CMK (cell line): ENCODE measurements at regions not wholly inside any gene's neighbourhood (a gene's known extent, or its start where the extent isn't known, plus 50 kb on each side); places are given as distances from the start of the nearest gene placed in this dataset.
A peak's percentile ranks its signal among the peaks of the same experiment; 100 is the strongest.

ENCODE experiments used
- DNase-seq: peaks from one replicate; pipeline ENCODE4 v3.0.0-alpha.2; 2010; ENCODE audit warnings: low read depth

- no peak for DNase-seq
Observed at GRCh38 chr15:79185199-79185598, 94.6 kb upstream of the RASGRF1 start.

DNA sequence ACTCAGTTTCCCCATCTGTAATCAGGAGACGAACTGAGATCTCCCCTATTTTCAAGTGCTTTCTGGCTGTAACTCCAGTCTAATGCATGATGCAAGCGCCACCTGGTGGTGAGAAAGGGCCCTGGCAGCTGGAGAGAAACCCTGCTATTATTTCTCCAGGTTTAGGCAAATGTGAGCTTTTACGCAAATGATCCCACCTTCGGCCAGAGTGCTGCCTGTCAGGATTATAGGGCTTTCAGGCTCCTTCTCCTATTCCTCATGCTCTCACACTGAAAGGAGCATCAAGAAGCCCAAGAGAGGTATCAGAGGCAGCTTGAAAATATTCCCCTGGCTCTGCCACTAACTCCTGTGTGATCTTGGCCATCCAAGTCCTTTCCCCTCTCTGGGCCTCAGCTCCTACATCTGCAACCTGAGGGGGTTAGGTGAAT is 93.9 kb upstream of the RASGRF1 start:
- DNase-seq = peak; percentile 22

GRCh38 chr15:79180318-79180717 is 89.7 kb upstream of the RASGRF1 start:
- no peak for DNase-seq

DNA sequence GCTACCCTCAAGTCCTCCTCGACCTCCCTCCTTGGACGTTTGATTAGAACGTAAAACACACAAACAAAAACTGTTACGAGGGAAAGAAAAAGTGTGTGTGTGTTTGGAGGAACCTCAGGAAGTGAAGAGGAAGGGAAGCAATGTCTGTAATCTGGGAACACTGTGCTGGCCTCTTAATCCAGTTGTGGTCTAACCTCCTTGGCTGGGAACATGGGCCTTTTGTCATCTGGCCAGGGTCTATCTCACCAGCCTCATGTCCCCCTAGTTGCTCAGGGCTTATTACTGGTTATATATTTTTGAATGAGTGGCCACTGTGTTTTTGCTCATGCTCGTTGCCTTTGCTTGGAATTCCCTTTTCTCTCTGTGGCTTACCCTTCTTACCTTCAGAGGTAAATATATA is 89.0 kb upstream of the RASGRF1 start:
- no peak for DNase-seq

DNA sequence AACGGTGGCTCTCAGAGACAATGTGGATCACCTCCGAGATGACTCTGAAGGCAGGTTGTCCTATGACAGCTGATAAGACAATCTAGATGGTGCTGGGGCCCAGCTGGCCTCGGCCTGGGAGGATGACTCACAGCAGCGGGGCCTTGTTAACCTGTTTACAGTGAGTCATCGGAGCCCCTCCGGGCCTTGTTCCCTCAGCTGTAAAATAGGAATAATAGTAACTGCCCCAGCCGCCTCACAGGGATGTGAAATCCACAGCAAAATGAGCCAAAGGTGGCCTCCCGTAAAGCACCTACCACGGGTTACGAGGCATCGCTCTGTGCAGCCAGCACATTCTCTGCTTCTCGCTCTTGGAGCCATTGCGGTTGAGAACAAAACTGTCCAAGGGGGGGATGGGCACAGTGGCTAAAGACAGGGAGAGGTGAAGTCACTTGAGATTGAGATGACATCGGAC is 88.6 kb upstream of the RASGRF1 start:
- DNase-seq = no peak

GRCh38 chr15:79178594-79178993 is 88.0 kb upstream of the RASGRF1 start:
- no peak for DNase-seq

GRCh38 chr15:79176151-79176550 is 85.6 kb upstream of the RASGRF1 start:
- DNase-seq = no peak

GRCh38 chr15:79172801-79173460 is 82.4 kb upstream of the RASGRF1 start:
- no peak for DNase-seq

DNA sequence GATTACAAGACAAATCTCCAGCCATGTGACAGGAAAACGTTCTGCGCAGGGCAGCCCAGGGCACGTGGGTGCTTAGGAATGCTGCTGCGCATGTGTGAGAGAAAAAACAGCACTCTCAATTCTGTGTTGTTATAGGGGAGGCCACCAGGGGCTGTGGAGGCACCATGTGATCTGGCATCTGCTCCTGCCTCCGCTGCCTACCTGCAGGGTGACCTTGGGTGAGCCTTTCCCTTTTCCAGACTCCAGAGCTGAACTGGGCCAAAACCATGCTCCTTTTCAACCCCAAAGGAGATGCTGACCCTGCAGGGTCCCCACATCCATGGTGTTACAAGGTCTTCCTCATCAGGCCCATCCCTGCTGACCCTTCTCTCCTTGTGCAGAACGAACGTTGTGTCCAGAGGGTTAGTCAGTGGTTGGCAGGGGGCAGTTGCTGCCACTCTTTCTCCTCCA is 81.5 kb upstream of the RASGRF1 start:
- no peak for DNase-seq

- DNase-seq = no peak
Observed at GRCh38 chr15:79171320-79172031, 80.9 kb upstream of the RASGRF1 start.

- DNase-seq = no peak
Observed at GRCh38 chr15:79170256-79170664, 79.7 kb upstream of the RASGRF1 start.

DNA sequence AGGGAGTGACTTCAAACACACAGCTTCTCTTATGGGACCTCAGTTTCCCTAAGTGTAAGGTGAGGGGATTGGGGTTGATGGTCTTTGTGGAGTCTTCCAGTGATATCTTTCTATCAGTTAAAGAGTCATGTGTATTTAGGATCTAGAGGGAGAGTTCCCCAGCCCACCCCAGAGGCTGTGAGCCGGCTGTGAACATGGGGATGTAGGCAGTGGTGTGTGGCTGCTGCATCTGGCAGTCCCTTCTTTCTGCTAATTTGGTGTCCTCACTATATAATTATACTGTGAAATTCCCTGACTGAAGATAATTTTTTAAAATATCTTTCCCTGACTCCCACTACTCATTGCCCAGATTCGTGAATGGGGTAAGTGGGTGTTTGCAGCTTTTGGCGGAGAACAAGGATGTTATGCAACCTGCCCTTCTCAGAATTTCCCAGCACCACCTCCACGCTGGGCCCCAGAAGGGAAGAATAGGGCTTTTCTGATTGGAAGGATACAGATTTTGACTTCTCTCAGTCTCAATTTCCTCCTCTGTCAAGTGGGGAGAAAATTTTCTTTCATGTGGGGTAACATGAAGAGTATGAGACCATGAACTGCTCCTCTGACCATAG is 79.0 kb upstream of the RASGRF1 start:
- no peak for DNase-seq

- DNase-seq = no peak
Observed at GRCh38 chr15:79168922-79169456, 78.4 kb upstream of the RASGRF1 start.

GRCh38 chr15:79167776-79168175 is 77.2 kb upstream of the RASGRF1 start:
- no peak for DNase-seq

DNA sequence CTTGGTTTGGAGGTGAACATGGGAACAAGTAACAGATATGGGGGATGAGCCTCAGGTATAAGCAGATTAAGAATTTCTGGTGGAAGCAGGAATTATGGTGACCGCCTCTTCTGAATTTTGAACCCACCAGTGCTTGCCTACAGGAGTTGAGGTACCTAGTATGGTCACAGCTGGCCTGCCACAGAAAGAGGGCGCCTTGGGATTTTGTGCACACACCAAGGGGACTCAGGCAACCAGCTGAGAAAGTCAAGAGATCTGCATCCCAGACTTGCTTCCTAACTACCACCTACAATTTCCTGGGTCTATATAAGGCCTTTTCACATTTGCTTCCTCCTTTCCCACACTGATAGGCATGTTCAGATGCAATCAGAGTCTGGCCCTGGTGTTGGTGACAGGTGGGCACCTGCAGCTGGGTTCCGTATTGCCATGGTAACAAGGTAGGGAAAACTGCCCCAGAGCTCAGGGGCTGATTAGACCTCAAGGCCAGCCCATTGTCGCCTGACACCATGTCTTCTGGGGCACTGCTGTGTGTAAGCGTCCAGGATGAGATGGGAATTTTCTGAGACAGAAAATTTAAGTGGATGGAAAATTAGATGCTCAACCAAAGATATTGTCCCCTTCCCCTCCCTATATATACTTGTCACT is 75.9 kb upstream of the RASGRF1 start:
- no peak for DNase-seq

GRCh38 chr15:79164465-79164864 is 73.9 kb upstream of the RASGRF1 start:
- DNase-seq = no peak

DNA sequence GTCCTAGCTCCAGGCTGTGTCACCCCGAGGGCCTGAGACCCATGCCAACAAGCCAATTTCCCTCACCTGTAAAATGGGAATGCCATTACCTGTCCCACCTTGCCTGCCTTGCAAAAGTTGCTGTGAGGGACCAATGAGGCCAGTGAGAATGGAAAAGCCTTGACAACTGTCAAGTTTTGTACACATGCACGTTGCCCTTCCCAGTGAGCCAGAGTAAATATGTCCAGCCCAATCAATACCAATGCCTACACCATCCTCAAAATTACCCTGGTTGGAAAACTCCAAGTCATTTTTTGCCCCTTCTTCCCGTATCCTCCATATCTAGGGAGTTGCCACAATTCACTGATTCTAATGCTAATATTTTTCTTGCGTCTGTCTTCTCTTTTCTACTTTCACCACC is 73.5 kb upstream of the RASGRF1 start:
- DNase-seq = no peak

GRCh38 chr15:79163395-79163794 is 72.8 kb upstream of the RASGRF1 start:
- DNase-seq = no peak

DNA sequence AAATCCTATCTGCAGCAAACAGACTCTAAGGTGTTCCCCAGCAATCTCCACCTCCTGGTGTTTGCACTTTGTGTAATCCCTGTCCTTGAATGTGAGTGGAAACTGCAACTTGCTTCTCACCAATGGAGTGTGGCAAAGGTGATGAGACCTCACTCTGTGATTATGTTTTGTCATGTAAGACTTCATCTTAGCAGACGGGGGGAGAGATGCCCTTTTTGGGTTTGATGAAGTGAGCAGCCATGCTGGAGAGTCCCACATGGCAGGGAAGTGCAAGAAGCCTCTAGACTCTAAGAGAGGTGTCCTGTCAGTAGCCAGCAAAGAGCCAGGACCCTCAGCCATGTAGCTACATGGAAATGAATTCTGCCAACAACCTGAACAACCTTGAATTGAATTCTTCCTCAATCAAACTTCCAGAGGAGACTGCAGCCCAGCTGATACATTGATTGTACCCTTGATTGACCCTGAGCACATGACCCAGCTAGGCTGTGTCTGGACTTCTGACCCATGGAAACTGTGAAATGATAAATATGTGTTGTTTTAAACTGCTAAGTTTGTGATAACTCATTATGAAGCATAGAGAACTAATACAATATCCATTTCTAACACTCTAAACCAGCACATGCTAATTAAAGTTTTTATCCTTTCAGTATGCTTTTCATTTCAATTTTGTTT is 71.4 kb upstream of the RASGRF1 start:
- no peak for DNase-seq

- DNase-seq = no peak
Observed at GRCh38 chr15:79160211-79160610, 69.6 kb upstream of the RASGRF1 start.

DNA sequence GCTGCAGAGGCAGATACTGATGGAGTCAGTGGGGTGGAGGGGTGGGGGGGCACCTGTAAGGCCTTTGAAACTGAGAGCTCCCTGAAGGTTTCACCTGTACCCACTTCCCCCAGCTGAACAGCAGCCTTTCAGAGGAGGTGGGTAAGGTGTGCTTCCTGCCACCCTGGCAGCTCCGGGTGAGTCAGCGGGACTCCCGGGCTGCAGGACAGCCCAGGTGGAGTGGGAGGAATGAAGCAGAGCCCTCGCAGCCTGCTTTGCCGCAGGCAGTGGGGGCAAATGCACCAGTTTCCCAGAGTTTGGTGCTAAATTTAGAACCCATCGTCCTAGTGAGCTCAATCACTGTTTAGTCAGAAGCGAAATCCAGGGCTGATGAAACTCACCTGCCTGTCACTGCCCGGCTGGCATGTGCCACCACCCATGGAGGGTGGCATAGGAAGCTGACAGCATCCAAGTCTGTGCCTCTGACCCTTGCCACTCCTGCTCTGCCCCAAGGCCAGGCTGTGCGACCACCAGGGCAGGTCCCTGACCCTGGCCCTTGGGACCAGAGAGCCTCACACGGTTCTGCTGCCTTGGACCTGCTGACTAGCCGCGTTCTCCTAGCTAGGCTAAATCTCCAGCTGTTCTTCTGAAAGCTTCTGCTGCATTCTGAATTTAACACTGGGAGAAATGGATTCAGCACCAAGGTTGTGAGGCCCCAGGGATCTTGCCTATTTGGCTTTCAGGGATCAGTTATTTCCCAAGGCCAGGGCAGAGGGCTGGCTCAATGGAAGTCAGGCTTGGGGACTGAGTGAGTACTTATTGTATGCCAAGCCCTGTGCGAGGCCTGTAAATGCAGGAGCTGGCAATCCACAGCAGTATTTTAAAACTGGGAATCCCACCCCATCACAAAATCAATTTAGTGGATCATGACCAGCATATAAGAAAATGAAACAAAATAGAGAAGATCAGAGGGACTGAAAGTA is 67.3 kb upstream of the RASGRF1 start:
- DNase-seq = no peak
